GM21529 (cell line): ENCODE measurements at regions not wholly inside any gene's neighbourhood (a gene's known extent, or its start where the extent isn't known, plus 50 kb on each side); places are given as distances from the start of the nearest gene placed in this dataset.
"Not testable (repeated sequence)": the region's sequence is repeated elsewhere in the genome, so short reads cannot be mapped to it uniquely, and the experiment has no call there.

ENCODE experiments used
- ATAC-seq: cut with Tn5 transposase; IDR thresholded peaks from one replicate; pipeline ENCODE4 v1.9.1; 2021; ENCODE audit not compliant: unreplicated experiment

- no peak for ATAC-seq
Measured at GRCh38 chr10:64175271-64175962, 654.2 kb downstream of the REEP3 start.

- ATAC-seq = no peak
Measured at GRCh38 chr10:64182671-64183070, 661.5 kb downstream of the REEP3 start.

- no peak for ATAC-seq
Measured at GRCh38 chr10:64191286-64191685, 670.1 kb downstream of the REEP3 start.

GRCh38 chr10:64196638-64197315 is 675.6 kb downstream of the REEP3 start:
- ATAC-seq = no peak

GRCh38 chr10:64201936-64202335 is 680.7 kb downstream of the REEP3 start:
- ATAC-seq = no peak

- not testable (repeated sequence) for ATAC-seq
Measured at GRCh38 chr10:64204504-64204903, 683.3 kb downstream of the REEP3 start.

GRCh38 chr10:64206409-64206808 is 685.2 kb downstream of the REEP3 start:
- ATAC-seq = no peak

- no peak for ATAC-seq
Measured at GRCh38 chr10:64209561-64209960, 688.4 kb downstream of the REEP3 start.

GRCh38 chr10:64210211-64210610 is 689.0 kb downstream of the REEP3 start:
- ATAC-seq = no peak

GRCh38 chr10:64211466-64211865 is 690.3 kb downstream of the REEP3 start:
- no peak for ATAC-seq

GRCh38 chr10:64215088-64215487 is 693.9 kb downstream of the REEP3 start:
- no peak for ATAC-seq

- no peak for ATAC-seq
Measured at GRCh38 chr10:64219271-64220025, 698.2 kb downstream of the REEP3 start.

- ATAC-seq = no peak
Measured at GRCh38 chr10:64234489-64234888, 713.3 kb downstream of the REEP3 start.

- no peak for ATAC-seq
Measured at GRCh38 chr10:64257704-64258103, 736.5 kb downstream of the REEP3 start.

GRCh38 chr10:64261092-64261491 is 739.9 kb downstream of the REEP3 start:
- ATAC-seq = peak; percentile 69

GRCh38 chr10:64261676-64262075 is 740.5 kb downstream of the REEP3 start:
- ATAC-seq = no peak

- no peak for ATAC-seq
Measured at GRCh38 chr10:64265961-64266360, 744.8 kb downstream of the REEP3 start.

- ATAC-seq = no peak
Measured at GRCh38 chr10:64271508-64271907, 750.3 kb downstream of the REEP3 start.

- no peak for ATAC-seq
Measured at GRCh38 chr10:64271983-64272382, 750.8 kb downstream of the REEP3 start.

GRCh38 chr10:64275001-64275400 is 753.8 kb downstream of the REEP3 start:
- no peak for ATAC-seq

- ATAC-seq = no peak
Measured at GRCh38 chr10:64275774-64276173, 754.6 kb downstream of the REEP3 start.

- ATAC-seq = no peak
Measured at GRCh38 chr10:64277536-64277935, 756.3 kb downstream of the REEP3 start.
